NB4 (cell line): ENCODE measurements at regions not wholly inside any gene's neighbourhood (a gene's known extent, or its start where the extent isn't known, plus 50 kb on each side); places are given as distances from the start of the nearest gene placed in this dataset.

Source experiments
- CTCF ChIP-seq: IDR thresholded peaks from one replicate; pipeline ENCODE4 v1.5.1; 2012; ENCODE audit warnings: low read depth, low read length
- MYC ChIP-seq: IDR thresholded peaks from 2 replicates; pipeline ENCODE4 v1.6.1; 2011; ENCODE audit warnings: low read depth, low read length
- POLR2A ChIP-seq: IDR thresholded peaks from 2 replicates; pipeline ENCODE4 v1.6.1; 2011; ENCODE audit warnings: mild to moderate bottlenecking; ENCODE audit not compliant: insufficient read length; ENCODE audit errors: extremely low read depth

- TF ChIP-seq CTCF: no peak
- no peak for TF ChIP-seq POLR2A
- no peak for TF ChIP-seq MYC
Observed at GRCh38 chr10:64449603-64450002, 928.4 kb downstream of the REEP3 start.
